Omental fat pad (tissue), 3 donors: ENCODE measurements at regions not wholly inside any gene's neighbourhood (a gene's known extent, or its start where the extent isn't known, plus 50 kb on each side); places are given as distances from the start of the nearest gene placed in this dataset.

ENCODE experiments used
- ATAC-seq: fragments of 150-250 bp; one replicate; pipeline ENCODE4 v1.9.1; 2016; ENCODE audit warnings: mild to moderate bottlenecking, moderate library complexity; ENCODE audit not compliant: low FRiP score
- DNase-seq: peaks from one replicate; pipeline ENCODE4 v3.0.0-alpha.2; 2019; ENCODE audit warnings: low spot score
- TF ChIP-seq, protein P1 (sequence below), 3 donors: fragments of 450-650 bp; IDR thresholded peaks; one replicate each; pipeline ENCODE4 v1.5.1; 2016 to 2017; ENCODE audit warnings: antibody characterized with exemption in 3 of 3, mild to moderate bottlenecking in 3 of 3, moderate library complexity in 2 of 3

DNA sequence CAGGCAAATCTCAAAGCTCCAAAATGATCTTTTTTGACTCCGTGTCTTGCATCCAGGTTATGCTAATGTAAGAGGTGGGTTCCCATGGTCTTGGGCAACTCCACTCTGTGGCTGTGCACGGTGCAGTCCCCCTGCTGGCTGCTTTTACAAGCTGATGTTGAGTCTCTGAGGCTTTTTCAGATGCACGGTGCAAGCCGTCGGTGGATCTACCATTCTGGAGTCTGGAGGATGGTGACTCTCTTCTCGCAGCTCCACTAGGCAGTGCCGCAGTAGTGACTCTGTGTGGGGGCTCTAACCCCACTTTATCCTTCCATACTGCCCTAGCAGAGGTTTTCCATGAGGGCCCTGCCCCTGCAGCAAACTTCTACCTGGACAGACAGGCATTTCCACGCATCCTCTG is 266.8 kb upstream of the GPC6 start:
- TF ChIP-seq, protein P1, sequence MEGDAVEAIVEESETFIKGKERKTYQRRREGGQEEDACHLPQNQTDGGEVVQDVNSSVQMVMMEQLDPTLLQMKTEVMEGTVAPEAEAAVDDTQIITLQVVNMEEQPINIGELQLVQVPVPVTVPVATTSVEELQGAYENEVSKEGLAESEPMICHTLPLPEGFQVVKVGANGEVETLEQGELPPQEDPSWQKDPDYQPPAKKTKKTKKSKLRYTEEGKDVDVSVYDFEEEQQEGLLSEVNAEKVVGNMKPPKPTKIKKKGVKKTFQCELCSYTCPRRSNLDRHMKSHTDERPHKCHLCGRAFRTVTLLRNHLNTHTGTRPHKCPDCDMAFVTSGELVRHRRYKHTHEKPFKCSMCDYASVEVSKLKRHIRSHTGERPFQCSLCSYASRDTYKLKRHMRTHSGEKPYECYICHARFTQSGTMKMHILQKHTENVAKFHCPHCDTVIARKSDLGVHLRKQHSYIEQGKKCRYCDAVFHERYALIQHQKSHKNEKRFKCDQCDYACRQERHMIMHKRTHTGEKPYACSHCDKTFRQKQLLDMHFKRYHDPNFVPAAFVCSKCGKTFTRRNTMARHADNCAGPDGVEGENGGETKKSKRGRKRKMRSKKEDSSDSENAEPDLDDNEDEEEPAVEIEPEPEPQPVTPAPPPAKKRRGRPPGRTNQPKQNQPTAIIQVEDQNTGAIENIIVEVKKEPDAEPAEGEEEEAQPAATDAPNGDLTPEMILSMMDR (IDR thresholded peaks at IDR 0.05) = no peak
- ATAC-seq (no peak), DNase-seq (no peak)

DNA sequence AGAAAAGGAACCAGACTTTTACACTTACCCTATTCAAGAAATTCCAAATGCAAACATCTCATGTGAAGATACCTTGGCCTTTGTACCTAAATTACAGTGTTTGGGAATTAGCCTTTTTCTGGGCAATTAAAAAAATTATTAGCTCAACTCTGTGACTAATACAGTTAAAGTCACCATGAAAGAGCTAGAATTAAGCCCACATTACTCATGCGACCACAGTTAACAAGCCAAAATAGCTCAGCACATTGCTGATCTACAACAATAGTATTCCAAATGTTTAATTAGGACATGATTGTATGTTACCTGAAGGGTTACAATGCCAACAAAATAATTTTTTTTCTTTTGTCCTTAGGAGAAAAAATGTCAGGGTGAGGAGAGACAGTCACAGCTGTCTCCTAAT is 263.6 kb upstream of the GPC6 start:
- TF ChIP-seq, protein P1 (IDR thresholded peaks at IDR 0.05) = no peak
- DNase-seq = no peak
- ATAC-seq = no peak

DNA sequence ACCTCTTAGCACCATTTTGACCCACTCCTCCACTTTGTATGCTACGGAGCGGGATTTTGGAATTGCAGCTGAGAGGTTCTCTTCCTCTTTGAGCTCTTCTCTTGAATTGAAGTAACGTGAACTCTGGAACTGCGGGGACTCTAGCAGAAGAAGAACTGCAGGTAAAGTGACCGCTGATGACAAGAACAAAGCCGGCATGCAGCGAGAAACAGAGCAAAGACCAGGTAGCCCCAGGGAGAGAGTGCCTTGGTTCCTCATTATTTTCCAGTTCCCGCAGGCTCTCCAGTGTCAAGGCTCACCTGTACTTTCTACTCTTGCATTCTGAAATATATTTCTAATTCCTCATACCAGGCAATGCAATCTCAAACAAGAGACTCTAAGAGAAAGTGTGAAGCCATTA is 260.3 kb upstream of the GPC6 start:
- DNase-seq = no peak
- no peak for ATAC-seq
- TF ChIP-seq, protein P1 (IDR thresholded peaks at IDR 0.05) = no peak

DNA sequence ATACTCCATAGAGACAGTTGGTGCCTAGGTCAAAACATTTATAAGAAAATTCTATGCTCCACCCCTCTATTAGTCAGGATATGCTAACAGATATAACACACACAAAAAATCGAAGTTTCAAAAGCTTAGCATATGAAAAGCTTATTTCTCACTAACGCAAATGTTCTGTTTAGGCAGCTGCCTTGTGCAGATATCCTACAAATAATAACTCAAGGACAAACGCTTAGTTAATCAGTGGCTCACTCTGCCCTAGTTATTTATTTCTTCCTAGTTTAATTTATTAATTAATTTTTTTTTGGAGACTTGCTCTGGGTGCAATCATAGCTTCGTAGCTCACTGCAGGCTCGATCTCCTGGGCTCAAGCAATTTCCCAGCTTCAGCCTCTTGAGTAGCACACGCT is 259.7 kb upstream of the GPC6 start:
- no peak for ATAC-seq
- TF ChIP-seq, protein P1 (IDR thresholded peaks at IDR 0.05) = no peak
- no peak for DNase-seq

DNA sequence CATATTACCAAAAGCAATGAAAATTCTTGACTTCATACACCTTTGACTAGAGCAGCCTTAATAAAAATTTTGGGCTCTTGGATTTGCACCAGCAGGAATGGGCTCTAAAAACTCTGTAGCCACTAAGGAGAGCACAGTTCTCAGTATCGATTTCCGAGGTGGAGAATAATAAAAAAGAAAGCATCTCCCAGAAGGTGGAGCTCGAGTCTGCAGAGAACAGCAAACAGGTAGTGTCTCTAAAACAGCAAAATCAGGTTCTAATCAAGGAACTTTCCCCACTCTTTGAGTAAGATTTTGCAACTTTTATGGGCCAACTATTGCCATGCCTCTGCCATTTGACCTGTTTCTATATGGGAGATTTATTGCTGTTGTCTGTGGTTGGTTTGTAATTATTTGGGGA is 258.7 kb upstream of the GPC6 start:
- no peak for DNase-seq

DNA sequence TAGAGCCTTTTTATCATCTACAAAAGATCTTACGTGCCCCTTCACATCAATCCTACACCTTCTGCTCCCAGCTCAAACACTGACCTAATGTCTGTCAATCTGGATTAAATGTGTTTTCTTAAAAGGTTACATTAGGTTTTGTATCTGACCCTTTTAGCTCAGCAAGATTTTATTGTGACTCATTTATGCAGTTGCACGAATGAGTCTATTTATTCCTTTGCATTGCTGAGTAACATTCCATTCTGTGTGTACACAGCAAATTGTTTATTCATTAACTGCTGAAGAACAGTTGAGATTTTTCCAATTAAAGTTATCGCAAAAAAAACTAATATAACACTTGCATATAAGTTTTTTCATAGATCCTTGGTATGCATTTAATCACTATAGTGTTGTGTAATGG is 253.9 kb upstream of the GPC6 start:
- ATAC-seq = no peak
- TF ChIP-seq, protein P1 (IDR thresholded peaks at IDR 0.05) = no peak
- DNase-seq = no peak

More for the DNA sequence above, 258.7 kb upstream of the GPC6 start:
- no peak for ATAC-seq
- TF ChIP-seq, protein P1 (IDR thresholded peaks at IDR 0.05) = no peak

DNA sequence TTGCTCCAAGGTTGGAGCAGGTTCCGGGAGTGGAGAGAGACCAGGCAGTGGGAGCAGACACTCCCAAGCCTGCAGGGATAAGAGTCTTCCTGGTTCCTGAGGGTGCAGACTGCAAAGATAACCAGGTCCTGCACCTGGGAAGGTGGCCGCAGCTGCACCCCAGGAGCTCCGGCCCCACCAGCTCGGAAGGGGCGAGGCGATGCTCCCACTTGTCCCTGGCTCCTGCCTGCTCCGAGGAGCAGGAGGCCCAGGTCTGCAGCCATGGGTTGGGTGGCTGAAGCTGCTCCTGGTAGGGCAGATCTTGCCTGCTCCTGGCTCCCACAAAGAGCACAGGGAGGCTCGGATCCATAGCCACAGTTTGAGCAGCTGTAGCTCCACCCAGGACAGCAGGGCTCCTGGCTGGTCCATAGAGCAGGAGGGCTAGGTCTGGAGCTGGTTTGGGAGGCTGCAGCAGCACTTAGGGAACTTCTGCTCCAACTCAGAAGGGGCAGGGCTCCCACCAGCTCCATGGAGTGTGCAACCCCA is 251.6 kb upstream of the GPC6 start:
- no peak for ATAC-seq
- DNase-seq = no peak
- TF ChIP-seq, protein P1 (IDR thresholded peaks at IDR 0.05) = no peak
